ENCODE measurements at regions not wholly inside any gene's neighbourhood (a gene's known extent, or its start where the extent isn't known, plus 50 kb on each side); places are given as distances from the start of the nearest gene placed in this dataset.

DNA sequence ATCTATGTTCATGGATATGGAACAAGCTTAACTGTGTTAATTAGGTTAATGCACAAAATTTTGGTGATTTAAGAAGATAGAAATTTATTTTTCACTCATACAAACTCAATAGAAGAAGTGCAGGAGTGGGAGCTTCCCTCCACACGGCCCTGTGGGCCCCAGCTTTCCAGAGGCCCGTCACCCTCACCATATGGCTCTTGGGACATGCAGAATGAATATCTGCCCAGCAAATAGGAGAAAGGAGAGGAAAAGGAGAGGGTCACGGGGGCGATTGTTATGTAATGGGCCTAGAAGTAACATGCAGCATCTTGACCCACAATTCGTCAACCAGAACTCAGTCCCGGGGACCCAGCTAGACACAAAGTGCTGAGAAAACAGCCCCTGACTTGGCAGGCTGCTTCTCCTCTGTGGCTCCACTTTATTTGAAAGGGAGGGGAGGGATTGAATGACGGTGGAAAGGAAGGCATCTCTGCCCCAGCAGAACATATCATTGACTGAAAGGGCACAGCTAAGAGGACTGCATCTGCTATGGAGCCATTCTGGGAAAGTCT is 648.2 kb upstream of the ID2 start:
- TF ChIP-seq POLR2A (IDR thresholded peaks at IDR 0.05), result no peak
- TF ChIP-seq, protein P1, sequence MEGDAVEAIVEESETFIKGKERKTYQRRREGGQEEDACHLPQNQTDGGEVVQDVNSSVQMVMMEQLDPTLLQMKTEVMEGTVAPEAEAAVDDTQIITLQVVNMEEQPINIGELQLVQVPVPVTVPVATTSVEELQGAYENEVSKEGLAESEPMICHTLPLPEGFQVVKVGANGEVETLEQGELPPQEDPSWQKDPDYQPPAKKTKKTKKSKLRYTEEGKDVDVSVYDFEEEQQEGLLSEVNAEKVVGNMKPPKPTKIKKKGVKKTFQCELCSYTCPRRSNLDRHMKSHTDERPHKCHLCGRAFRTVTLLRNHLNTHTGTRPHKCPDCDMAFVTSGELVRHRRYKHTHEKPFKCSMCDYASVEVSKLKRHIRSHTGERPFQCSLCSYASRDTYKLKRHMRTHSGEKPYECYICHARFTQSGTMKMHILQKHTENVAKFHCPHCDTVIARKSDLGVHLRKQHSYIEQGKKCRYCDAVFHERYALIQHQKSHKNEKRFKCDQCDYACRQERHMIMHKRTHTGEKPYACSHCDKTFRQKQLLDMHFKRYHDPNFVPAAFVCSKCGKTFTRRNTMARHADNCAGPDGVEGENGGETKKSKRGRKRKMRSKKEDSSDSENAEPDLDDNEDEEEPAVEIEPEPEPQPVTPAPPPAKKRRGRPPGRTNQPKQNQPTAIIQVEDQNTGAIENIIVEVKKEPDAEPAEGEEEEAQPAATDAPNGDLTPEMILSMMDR (IDR thresholded peaks at IDR 0.05), result no peak
- no peak for TF ChIP-seq POLR2AphosphoS5 (IDR thresholded peaks at IDR 0.05)
